Right hindlimb (tissue), 1 donor: ENCODE measurements at regions not wholly inside any gene's neighbourhood (a gene's known extent, or its start where the extent isn't known, plus 50 kb on each side); places are given as distances from the start of the nearest gene placed in this dataset.
A peak's percentile ranks its signal among the peaks of the same experiment; 100 is the strongest.
"Not testable (repeated sequence)": the region's sequence is repeated elsewhere in the genome, so short reads cannot be mapped to it uniquely, and the experiment has no call there.

ENCODE experiments used
- DNase-seq: peaks from one replicate; pipeline ENCODE4 v3.0.0-alpha.2; 2018

- no peak for DNase-seq
Observed at GRCh38 chr6:103507052-103507451, 1352.7 kb downstream of the HACE1 start.

DNA sequence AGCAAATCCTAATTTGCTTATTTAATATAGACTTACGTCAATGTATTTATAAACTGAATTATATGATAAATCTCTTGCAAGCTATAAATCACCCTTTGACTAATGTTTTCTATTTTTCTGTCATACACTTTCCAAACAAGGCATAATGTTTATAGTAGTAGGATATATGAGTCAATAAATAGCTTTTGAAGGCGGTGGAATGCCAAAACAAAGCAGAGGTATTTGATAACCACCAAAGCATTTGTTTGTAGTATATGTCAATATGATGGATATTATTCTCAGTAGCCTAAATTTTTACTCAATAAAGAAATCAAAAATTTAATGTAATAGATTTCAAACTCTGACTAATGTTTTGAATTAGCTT is 1354.6 kb downstream of the HACE1 start:
- DNase-seq: no peak

DNA sequence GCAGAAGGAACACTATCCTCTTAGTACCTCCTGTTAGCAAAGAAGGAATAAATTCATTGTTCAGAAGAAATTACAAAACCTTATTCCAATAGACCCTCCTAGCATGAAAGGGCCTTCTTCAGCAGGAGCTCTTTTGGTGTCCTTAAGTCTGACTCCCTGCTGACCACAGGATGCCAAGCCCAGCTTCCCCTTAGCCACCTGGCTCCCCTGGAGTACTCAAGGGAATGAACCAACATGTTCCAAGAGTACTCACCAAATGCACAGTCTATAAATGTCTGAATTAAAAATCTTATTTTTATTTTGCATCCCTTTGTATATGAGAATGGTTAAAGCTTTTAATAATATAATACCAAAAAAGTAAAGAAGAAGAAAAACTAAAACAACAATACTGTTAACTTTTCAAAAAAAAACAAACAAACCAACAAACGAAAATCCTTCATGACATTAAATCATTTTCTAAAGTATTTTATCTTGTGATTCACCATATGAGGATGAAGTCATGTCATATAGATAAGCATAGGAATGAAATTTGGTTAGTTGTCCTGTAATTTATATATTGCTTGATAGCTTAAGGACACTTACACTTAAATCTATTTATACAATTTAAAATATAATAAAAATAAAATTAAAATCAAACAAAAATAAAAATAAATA is 1355.1 kb downstream of the HACE1 start:
- DNase-seq: no peak

GRCh38 chr6:103496588-103496987 is 1363.1 kb downstream of the HACE1 start:
- not testable (repeated sequence) for DNase-seq

GRCh38 chr6:103456652-103457051 is 1403.1 kb downstream of the HACE1 start:
- no peak for DNase-seq

GRCh38 chr6:103455275-103455674 is 1404.4 kb downstream of the HACE1 start:
- DNase-seq: no peak

GRCh38 chr6:103409475-103409874 is 1450.2 kb downstream of the HACE1 start:
- no peak for DNase-seq

GRCh38 chr6:103405321-103405720 is 1454.4 kb downstream of the HACE1 start:
- DNase-seq: no peak

GRCh38 chr6:103404799-103405198 is 1454.9 kb downstream of the HACE1 start:
- DNase-seq: no peak

DNA sequence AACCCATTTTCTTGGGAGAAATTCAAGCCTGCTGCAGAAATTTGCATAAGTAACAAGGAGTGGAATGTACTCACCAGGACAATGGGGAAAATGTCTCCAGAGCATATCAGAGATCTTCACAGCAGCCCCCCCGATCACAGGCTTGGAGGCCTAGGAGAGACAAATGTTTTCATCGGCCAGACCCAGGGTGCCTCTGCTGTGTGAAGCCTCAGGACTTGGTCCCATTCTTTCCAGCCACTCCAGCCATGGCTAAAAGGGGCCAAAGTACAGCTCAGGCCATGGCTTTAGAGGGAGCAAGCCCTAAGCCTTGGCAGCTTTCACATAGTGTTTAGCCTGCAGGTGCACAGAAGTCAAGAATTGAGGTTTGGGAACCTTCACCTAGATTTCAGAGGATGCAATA is 1463.0 kb downstream of the HACE1 start:
- no peak for DNase-seq

- no peak for DNase-seq
Observed at GRCh38 chr6:103379272-103379671, 1480.4 kb downstream of the HACE1 start.

- DNase-seq: no peak
Observed at GRCh38 chr6:103367212-103367611, 1492.5 kb downstream of the HACE1 start.

DNA sequence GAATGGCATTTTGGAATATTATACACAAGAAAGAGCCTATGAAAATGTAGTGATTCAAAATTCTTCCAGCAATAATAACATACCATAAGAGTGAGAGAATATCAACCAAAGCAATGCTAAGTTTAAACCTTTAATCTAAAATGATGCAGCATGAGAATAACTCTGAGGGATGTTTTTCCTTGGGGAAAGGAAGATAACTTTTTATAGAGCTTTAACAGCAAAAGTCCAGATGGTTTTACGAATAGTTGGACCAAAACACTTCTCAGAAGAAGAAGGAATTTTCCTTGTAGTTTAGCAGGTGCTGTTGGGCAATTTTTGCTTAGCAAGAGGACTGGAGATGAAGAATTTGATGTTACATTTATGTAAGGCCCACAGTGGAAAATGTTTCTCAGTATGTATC is 1503.2 kb downstream of the HACE1 start:
- no peak for DNase-seq

DNA sequence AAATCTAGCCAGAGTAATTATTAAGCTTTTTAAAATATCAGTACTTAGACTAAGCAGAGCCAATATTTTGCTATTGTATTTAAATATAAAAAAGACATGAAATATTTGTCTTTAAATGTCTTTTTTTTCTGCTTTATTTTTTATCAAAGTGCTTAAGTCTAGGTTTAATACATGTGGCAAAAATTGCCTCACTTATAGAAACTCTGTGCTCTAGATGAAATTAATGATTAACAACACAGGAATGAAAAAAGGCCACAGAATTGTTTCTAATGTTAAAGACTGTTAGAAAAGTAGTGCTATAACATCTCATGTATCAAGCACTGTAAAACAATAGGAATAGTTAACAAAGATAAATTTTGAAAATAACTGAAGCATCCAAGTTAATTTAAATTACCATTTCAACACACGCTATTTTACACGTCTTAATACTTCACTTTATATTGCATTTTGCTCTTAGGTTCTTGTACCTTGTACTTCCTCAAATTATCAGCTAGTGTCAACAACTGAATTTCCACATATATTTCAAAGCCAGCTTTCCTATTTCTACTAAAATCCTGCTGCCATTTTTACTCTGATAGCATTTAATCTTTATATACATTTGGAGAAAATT is 1515.1 kb downstream of the HACE1 start:
- DNase-seq: no peak

DNA sequence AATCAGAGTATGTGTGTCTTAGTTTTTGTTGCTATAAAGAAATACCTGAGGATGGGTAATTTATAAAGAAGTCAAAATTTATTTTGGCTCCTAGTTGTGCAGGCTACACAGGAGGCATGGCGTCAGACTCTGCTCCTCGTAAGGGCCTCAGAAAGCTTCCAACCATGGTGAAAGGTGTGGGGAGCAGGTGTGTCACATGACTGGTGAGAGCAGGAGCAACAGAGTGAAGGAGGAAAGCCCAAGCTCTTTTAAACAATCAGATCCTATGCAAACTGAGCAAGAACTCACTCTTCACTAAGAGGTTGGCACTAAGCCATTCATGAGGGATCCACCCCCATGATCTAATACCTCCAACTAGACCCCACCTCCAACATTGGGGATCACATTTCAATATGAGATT is 1524.3 kb downstream of the HACE1 start:
- no peak for DNase-seq

- DNase-seq: peak; percentile 58
Observed at GRCh38 chr6:103326760-103327757, 1532.7 kb downstream of the HACE1 start.

- DNase-seq: no peak
Observed at GRCh38 chr6:103313432-103313831, 1546.3 kb downstream of the HACE1 start.

- not testable (repeated sequence) for DNase-seq
Observed at GRCh38 chr6:103294376-103294775, 1565.3 kb downstream of the HACE1 start.

DNA sequence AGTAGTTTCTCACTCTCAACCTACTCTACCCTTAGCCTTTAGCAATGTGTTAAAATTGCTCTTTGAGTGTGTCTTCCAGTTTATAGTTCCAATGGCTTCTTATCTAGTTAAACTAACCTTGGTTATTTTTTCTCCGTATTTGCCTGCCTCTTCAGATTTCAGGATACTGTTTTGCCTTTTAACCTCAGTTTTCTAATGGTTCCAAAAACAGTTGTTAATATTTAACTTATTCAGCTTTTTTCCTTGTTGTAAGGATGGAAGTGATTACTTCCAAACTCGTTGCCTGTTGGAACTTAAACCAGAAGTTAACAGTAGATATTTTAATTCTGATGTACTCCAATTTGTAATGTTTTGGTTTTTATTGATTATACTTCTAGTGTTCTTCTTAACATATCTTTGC is 1574.9 kb downstream of the HACE1 start:
- no peak for DNase-seq

DNA sequence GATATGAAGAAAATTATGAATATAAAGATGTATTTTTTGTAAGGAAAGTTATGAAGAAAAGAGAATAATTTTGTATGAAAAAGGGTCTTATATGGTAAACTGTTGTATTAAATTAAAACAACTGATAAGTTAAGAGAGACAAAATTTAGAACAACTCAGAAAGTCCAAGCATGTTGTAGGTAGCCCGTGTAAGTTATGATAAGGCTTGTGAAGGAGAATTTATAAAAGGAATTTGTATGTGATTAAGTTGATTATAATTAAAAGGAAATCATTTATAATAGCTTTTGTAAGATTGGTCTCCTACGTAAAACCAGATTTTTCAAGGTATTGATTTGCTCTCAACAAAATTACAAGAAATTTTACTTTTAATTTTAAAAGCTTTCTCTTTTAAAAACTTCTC is 1579.3 kb downstream of the HACE1 start:
- no peak for DNase-seq

DNA sequence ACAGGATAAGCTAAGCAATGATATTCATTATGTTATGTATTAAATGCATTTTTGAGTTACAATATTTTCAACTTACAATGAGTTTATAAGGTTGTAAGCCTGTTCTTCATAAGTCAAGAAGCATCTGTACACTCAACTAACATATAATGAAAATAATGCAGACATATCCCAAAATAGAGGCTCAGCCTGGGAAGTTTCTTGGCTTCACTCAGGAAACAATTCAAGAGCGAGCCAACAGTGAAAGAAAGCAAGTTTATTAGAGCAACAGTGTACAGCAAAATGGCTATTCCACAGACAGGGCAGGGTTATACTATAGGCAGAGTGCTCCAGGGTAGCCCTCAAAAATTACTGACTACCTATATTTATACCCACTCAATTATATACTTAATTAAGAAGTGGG is 1581.8 kb downstream of the HACE1 start:
- no peak for DNase-seq

GRCh38 chr6:103273048-103273447 is 1586.7 kb downstream of the HACE1 start:
- no peak for DNase-seq

DNA sequence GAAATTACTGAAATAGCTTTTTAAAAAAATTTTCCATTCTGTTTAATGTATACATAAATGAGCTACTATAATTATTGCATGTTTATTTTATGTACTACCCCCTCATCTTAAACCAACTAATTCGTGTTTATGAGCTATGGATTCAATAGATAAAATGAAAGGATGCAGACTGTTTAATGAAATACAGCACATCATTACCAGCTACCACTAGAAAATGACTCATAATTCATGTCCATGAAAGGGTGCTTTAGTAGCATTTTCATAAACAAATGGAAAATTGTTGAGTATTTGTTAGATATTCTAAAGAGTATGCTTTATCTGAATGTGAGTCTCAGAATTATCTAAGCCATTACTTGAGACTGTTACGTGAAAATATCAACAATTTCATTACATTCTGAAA is 1590.1 kb downstream of the HACE1 start:
- no peak for DNase-seq

- no peak for DNase-seq
Observed at GRCh38 chr6:103268335-103268734, 1591.4 kb downstream of the HACE1 start.
